ENCODE measurements at regions not wholly inside any gene's neighbourhood (a gene's known extent, or its start where the extent isn't known, plus 50 kb on each side); places are given as distances from the start of the nearest gene placed in this dataset.
"Not testable (repeated sequence)": the region's sequence is repeated elsewhere in the genome, so short reads cannot be mapped to it uniquely, and the experiment has no call there.

DNA sequence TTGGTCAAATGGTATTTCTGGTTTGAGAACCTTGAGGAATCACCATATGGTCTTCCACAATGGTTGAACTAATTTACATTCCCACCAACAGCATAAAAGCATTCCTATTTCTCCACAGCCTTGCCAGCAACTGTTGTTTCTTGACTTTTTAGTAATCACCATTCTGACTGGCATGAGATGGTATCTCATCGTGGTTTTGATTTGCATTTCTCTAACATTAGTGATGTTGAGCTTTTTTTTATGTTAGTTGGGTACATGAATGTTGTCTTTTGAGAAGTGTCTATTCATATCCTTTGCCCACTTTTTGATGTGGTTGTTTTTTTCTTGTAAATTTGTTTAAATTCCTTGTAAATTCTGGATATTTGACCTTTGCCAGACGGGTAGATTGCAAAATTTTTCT is 679.7 kb downstream of the METTL15 start:
- DNase-seq (ENCODE audit: extremely low read depth, low read depth) = not testable (repeated sequence)

DNA sequence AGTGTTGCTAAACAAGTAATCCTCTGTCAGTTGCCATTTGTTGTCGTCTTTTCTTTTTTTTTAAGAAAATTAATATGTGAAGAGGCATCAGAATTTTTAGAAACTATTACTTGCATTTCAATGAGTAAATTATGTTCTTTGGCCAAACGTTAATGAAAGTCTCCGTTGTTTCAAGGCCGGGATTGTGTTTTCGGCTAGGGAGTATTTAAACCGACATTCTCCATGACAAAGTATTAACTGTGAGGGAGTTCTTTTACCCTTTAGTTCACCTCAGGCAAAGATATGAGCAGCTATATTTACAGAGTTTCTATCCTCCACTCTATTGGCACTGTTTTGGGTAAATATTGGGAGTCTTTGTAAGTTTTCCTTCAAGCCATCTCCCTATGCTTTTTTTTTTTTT is 668.9 kb downstream of the METTL15 start:
- no peak for DNase-seq (ENCODE audit: extremely low read depth, low read depth)

DNA sequence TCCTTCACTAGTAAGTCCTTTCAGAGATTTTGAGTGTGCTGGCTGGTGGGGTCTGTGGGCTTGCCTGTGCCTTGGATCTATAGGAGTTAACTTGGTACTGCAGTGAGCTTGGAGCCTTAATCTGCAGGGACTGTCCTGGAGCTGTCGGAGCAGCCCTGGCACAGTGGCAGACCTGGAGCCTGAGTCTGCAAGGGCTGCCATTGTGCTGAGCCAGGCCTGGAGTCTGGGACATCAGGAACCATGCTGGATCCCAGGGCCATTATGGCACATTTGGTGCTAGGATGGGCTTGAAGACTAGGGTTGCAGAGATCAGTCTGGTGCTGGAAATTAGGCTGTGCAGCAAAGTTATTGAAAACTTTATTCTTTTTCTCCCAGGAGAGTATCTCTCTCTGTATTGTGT is 665.4 kb downstream of the METTL15 start:
- no peak for DNase-seq (ENCODE audit: extremely low read depth, low read depth)

DNA sequence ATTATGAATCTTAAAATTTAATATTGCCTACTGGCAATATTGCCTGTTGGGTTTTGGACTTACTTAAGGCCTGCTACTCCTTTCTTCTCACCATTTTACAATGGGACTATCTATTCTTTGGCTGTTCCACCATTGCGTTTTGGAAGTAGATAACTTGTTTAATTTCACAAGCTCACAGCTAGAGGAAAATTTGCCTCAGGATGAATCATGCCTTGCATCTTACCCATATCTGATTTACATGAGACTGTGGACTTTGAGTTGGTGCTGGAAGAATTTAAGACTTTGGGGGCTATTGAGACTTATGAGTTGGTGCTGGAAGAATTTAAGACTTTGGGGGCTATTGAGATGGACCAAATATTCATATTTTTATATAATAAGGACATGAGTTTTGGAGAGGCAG is 662.6 kb downstream of the METTL15 start:
- no peak for DNase-seq (ENCODE audit: extremely low read depth, low read depth)

DNA sequence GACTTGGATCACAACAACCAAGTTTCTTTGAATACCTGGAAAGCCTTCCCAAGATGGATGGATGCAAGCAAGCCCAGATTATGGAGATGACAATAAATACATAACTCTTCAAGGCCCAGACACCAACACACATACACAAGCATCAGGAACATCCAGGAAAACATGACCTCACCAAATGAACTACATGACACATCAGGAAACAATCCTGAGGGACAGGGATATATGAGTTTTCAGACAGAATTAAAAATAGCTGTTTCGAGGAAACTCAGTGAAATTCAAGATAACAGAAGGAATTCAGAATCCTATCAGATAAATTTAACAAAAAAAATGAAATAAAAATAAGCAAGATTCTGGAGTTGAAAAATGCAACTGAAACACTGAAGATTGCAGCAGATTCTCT is 659.4 kb downstream of the METTL15 start:
- no peak for DNase-seq (ENCODE audit: extremely low read depth, low read depth)

DNA sequence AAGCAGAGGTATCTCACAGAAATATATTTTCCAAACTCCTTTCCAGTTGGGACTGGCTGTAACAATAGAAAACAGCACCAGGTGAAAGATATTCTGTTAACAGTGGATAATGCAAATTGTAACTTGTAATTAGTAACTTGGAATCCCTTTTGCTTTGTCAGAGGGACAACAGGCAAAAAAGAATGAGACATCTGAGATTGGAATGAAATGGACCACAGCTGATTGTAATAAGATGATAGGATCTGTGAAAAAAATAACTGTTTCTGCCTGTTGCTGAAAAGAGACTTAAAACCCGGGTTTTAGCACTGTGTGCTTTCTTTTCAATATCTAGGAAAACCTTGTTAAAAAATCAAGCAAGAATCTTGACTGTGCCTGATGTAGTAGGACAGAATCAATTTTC is 655.7 kb downstream of the METTL15 start:
- no peak for DNase-seq (ENCODE audit: extremely low read depth, low read depth)

DNA sequence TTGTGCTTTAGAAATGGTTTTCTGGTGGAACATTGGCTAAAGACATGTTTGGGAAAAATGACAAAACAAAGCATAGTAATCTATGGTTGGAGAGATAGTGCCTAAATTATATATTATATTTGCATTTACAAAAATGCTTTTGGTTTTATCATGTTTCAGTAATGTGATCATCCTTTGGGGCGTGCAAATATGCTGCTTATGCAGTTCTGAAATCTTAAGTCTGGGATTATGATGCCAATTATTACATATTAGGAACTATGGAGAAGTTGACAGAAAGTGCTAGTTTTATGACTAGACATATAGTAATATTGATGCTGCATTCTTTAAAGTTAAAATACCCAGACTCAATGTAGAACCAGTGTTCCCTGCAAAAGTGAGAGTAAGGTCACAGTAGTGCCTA is 655.0 kb downstream of the METTL15 start:
- DNase-seq (ENCODE audit: extremely low read depth, low read depth) = no peak

DNA sequence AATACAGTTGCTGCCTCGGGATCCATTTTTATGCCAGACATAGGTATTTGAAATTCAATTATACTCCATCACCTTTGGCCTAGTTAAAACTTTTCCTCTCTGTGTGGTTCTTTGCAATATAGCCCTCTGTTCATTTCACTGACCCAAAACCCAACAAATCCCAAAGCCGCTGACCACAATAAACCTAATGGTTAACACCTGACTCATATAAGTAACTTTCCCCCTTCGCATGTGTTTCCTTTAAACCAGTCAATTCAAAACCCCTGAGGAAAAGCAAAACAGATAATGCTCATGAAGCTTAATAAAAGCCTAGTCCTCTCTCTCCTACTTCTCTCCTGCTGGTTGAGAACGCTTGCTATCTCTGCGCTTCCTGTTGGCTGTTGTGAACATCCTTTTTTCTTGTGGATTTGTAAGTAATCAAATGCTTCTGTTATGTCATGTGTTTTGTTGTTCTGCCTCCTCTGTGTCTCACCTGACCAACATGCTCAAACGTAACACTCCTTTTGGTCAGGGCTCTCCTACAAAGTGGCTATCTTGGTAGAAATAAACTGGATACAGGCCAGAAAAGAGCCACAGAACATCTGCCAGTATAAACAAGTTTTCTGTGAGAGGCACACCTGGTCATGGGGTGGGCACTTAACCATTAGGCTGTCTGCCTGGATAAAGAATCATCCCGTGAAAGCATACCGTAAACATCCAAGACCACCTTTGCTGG is 652.6 kb downstream of the METTL15 start:
- DNase-seq (ENCODE audit: extremely low read depth, low read depth) = no peak

DNA sequence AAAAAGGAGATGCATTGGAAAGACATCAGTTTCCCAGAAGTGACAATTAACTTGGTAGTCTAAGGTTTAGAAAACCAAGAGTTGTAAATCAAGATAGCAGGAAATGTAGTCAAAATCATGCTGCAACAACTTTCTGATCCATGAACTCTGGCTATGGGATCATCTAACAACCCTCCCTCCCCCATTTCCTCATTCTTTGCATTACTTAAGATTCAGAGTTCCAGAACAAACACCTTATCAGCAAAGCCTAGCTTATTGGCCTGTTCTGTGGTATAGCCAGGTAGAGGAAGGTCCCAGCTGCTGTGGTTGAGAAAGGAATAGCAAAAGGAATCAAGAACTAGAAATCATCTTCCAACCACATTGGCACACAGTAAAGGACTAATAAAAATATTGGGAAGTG is 651.1 kb downstream of the METTL15 start:
- no peak for DNase-seq (ENCODE audit: extremely low read depth, low read depth)

DNA sequence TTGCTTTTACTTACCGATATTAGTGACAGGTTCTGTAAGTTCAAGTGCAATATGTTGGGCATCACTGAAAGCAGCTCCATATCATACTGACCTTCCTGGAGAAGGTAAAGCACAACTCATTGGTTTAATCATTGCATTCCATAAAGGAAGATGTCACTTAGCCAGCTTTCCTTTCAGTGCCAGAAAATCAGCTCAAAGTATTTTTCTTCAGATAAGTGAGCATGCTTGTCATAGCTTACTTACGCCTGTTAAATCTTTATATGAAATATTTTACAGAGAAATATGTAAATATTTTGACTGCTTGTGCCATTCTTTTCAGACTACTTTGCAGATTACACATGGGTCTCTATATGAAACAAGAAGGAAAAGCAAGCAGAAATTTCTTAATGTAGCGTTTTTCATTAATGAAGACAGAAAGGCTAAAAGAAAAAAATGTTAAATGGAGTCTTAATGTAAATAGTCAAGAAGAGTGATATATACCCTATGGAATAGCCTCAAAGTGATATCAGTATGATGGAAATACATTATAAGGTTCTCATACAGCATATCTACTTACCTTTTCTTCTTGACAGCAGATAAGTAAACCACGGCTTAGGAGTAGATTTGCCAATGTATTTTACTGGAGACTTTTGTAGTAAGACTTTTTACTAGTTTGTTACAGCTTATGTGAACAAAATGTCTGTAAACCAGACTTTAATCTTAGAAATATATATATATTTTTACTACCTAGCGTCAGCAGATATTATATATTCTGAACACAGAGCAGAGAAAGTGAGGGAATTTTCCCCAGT is 649.7 kb downstream of the METTL15 start:
- peak; percentile 35 for DNase-seq (ENCODE audit: extremely low read depth, low read depth)

DNA sequence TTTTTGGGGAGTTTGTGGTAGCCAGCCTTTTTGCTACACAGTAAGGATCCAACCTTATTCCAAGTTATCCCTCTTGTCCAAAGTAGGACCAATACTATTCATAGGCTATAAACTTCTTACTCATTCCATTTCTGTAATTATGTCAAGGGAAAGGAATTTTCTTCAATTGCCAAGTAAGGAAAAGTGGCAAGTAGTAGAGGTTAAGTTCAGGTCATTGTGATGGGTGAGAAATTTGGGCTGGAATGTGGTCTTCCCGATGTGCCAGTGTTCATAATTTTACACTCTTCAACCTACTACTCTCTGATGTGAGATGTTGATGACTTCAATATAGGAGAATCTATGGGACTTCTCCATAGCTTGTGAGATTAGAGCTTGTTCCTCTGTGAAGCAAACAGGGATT is 648.8 kb downstream of the METTL15 start:
- peak; percentile 40 for DNase-seq (ENCODE audit: extremely low read depth, low read depth)

DNA sequence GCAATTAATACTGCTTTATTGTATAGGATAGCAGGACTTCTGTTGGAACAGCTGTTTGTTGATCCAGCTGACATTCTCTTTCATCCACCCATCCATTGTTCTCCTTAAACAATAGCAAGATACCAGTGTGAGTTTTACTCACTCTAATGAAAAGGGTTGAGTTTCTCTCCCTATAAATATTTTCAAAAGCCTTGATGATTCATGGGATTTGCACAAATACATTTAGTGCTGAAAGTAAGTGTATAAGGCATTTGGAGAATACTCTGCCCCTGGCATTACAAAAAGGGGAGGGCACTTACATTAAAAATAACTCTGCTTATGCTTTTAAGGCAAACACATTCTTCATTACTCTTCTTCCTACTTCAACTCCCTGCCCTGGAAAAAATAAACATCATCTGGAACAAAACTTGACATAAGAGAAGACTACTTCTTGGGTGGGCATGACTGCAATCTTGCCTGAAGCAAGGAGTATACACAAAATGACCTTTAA is 634.9 kb downstream of the METTL15 start:
- DNase-seq (ENCODE audit: extremely low read depth, low read depth) = no peak

DNA sequence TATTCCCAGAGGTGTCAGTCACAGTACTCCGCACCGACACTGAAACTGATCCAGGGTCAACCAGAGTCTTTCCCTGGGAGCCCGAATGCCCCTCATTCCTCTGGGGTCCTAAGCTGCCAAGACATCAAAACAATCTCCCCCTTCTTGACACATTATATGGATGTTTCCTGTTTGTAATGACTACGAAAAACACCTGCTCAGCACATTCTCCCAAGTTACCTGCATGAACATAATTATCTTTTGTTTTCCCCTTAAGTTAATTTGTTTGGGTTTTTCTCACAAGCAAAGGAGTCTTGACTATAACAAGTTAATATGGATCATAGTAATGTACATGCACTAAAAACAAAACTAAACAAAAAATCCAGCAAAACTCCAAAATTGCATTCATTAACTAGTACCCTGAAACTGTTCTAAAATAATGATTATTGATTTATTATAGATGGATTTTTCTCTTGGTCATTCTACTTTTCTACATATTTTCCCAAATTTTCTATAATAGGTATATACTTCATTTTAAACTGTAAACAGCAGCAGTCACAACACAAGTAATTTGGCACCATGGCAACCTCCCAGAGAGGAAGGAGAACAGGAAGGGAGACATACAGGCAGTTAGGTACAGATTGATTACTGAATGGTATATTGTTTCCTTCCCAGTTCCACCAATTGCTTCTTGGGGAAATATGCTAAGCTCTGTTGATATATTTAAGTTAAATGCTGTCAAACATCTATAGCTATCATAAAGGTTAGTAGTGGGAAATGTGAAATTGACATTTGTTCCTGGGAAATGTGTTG is 631.5 kb downstream of the METTL15 start:
- DNase-seq (ENCODE audit: extremely low read depth, low read depth) = no peak

DNA sequence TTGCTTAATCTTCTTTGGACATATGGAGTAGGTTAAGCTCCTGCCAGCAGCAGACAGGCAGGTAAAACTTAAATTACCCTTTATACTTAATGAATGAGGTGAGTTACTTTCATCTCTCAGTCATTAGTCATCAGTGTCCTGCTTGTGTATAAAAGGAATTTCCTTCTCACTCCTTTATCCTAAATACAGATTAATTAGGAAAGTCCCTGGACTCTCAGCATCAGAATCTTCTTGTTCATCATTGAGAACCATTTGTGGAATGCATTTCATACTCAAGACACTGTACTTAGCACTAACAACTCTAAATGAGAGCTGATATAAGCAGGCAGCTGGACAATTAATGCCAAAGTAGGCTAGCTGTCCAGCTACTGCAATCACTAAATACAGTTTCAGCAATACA is 630.4 kb downstream of the METTL15 start:
- no peak for DNase-seq (ENCODE audit: extremely low read depth, low read depth)

DNA sequence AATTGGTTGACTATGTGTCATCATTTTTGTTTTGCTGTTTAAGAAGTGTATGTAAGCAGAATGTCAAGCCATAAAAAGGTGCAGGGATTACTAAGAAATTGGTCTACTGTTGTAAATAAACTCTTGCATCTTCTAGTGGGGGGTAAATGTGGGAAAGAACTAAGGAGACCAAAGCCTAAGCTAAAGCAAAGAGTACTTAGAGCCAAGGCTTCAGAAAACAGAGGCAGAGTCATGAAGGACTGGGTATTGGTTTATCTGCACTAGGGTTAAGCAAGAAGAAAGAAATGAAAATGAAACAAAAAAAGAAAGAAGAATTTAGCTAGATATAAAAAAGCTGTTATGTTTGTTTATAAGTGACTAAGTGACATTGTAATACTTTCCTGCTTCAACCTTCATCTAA is 628.1 kb downstream of the METTL15 start:
- DNase-seq (ENCODE audit: extremely low read depth, low read depth) = no peak

DNA sequence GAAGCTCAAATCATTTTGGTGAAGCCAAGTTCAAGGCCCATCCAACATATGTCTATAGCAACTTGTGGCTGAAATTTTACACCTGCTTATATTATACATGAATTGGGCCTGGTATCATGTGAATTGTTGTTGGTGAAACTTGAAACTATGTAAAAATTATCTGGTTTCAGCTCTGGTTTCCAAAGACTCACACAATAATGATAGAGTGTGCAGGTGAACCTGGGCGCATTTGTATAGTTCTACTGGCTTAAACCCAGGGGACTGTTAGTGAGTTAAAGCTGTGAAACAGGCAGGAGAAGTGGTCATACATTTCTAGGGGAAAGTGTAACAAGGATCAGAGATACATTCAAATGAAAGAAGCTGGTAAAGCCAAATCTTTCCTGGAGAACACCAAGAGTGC is 627.3 kb downstream of the METTL15 start:
- DNase-seq (ENCODE audit: extremely low read depth, low read depth) = no peak

DNA sequence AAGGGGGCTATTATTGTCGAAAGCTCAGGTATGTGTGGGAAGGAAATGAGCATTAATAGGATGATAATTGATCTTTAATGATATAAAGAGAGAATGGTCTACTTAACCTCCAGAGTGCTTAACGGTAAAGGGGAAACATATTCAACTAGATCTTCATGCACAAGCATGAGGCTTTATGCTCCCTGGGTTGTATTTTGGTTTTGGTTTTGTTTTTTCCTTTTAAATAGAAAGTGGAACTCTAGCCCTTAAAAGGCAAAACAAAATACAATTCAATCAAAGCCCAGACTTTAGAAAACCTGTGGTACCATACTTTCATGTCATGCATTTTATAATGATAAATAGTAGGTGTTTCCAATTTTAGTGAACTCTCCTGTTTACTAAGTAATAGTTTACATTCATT is 622.7 kb downstream of the METTL15 start:
- no peak for DNase-seq (ENCODE audit: extremely low read depth, low read depth)

DNA sequence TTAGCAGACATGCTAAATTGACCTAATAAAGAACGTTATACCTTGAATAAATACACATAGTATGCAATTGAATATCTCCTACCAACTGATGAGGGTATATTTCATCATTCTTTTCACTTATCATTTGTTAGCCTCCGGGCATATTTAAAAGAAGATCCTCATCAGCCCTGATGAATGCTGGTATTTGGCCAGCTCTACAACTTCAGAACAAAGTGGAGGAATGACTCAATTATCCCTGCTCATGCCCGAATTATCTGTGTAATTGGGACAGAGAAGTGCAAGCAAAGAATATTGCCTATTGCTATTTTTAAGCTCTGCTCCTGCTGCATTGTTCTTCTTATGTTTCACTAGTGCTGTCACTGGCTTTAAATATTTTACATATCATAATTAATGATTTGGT is 622.1 kb downstream of the METTL15 start:
- DNase-seq (ENCODE audit: extremely low read depth, low read depth) = no peak

DNA sequence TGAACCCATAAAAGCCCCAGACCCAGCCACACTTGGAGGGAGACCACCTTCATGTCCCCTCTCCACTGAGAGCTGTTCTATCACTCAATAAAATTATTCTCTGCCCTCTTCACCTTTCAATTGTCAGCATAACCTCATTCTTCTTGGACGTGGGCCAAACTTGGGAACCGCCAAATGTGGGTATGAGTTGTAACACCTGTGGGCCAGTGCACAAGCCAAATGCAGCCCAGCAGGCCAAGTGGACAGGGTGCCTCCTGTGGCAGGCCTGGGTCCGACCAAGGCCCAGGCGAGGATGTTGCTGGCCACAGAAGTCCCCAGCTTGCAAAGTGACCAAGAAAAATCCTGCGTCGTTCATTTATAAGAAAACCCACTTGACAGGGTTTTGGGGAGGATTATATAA is 621.2 kb downstream of the METTL15 start:
- no peak for DNase-seq (ENCODE audit: extremely low read depth, low read depth)

DNA sequence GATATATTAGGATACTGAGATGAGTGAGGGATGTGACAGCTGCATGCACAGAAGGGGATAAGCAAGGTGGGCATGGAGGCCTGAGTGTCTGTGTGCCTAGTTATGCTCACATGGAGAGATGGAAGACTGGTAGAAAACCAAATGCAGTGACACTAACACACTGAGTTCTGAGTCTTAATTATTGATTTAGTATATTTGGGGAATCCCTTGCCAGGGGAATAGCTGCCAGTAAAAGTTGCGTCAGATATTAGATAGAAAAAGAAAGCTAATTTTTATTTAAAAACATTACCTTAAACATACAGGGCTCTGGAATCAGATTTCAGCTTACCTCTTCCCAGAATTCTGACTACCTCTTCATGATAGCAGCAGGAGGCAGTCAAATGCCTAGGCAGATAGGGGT is 620.5 kb downstream of the METTL15 start:
- no peak for DNase-seq (ENCODE audit: extremely low read depth, low read depth)

DNA sequence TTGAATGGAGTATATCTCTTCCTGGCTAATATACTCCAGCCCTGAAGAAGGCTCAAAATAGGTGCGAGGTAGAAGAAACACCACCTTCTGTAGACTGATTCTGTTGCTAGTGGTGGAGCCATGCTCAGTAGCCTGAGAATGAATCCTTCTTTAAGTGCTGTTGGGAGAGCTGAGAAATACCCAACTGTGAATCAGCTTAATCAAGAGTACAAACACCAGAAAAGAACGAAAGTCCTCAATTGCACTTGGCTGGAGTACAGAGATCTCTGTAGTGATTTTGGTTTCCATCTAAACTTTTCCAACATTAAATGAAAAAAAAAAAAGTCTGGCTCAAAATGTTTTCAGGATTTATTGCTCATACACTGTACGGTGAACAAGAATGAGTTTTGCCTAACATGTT is 619.1 kb downstream of the METTL15 start:
- DNase-seq (ENCODE audit: extremely low read depth, low read depth) = no peak
